ENCODE measurements at regions not wholly inside any gene's neighbourhood (a gene's known extent, or its start where the extent isn't known, plus 50 kb on each side); places are given as distances from the start of the nearest gene placed in this dataset.

- no peak for DNase-seq
Observed at GRCh38 chr6:14837435-14837834, 408.4 kb upstream of the JARID2 start.

- no peak for DNase-seq
Observed at GRCh38 chr6:14838133-14838583, 407.7 kb upstream of the JARID2 start.

GRCh38 chr6:14841901-14842421 is 403.9 kb upstream of the JARID2 start:
- DNase-seq = no peak

GRCh38 chr6:14844411-14844810 is 401.5 kb upstream of the JARID2 start:
- no peak for DNase-seq

GRCh38 chr6:14848019-14848418 is 397.9 kb upstream of the JARID2 start:
- DNase-seq = no peak

- DNase-seq = no peak
Observed at GRCh38 chr6:14849185-14849584, 396.7 kb upstream of the JARID2 start.

- DNase-seq = no peak
Observed at GRCh38 chr6:14851281-14851680, 394.6 kb upstream of the JARID2 start.

GRCh38 chr6:14852375-14852774 is 393.5 kb upstream of the JARID2 start:
- no peak for DNase-seq

- DNase-seq = no peak
Observed at GRCh38 chr6:14856177-14856576, 389.7 kb upstream of the JARID2 start.

GRCh38 chr6:14857001-14857400 is 388.9 kb upstream of the JARID2 start:
- no peak for DNase-seq

GRCh38 chr6:14857501-14857900 is 388.4 kb upstream of the JARID2 start:
- peak; percentile 25 for DNase-seq

GRCh38 chr6:14858808-14859207 is 387.1 kb upstream of the JARID2 start:
- no peak for DNase-seq

GRCh38 chr6:14860774-14861173 is 385.1 kb upstream of the JARID2 start:
- no peak for DNase-seq

GRCh38 chr6:14861491-14861943 is 384.4 kb upstream of the JARID2 start:
- no peak for DNase-seq

- DNase-seq = no peak
Observed at GRCh38 chr6:14862845-14863244, 383.0 kb upstream of the JARID2 start.

- no peak for DNase-seq
Observed at GRCh38 chr6:14863902-14864850, 381.7 kb upstream of the JARID2 start.

- DNase-seq = no peak
Observed at GRCh38 chr6:14865531-14866100, 380.3 kb upstream of the JARID2 start.

- no peak for DNase-seq
Observed at GRCh38 chr6:14867802-14868201, 378.1 kb upstream of the JARID2 start.

GRCh38 chr6:14871221-14871620 is 374.6 kb upstream of the JARID2 start:
- no peak for DNase-seq

- DNase-seq = no peak
Observed at GRCh38 chr6:14873101-14873500, 372.8 kb upstream of the JARID2 start.

GRCh38 chr6:14873781-14874441 is 372.0 kb upstream of the JARID2 start:
- no peak for DNase-seq

- DNase-seq = no peak
Observed at GRCh38 chr6:14874975-14875480, 370.8 kb upstream of the JARID2 start.

- DNase-seq = no peak
Observed at GRCh38 chr6:14875481-14876063, 370.3 kb upstream of the JARID2 start.

Data from activated effector memory CD4-positive, alpha-beta T cell treated with Interleukin-2 at 50 U/mL for 16 hours (primary cell).